DMS53 treated with DMSO at 0.1 percent for 48 hours (cell line): ENCODE measurements at regions not wholly inside any gene's neighbourhood (a gene's known extent, or its start where the extent isn't known, plus 50 kb on each side); places are given as distances from the start of the nearest gene placed in this dataset.
A peak's percentile ranks its signal among the peaks of the same experiment; 100 is the strongest.

ENCODE experiments used
- DNase-seq: peaks from one replicate; lab custom pipeline; 2025; ENCODE audit not compliant: unreplicated experiment; lab: John Stamatoyannopoulos, UW

- peak; percentile 9 for DNase-seq
Measured at GRCh38 chr3:40800343-40800742, 275.6 kb downstream of the ZNF621 start.

GRCh38 chr3:40801284-40801741 lies 276.6 kb downstream of the ZNF621 start:
- no peak for DNase-seq

DNA sequence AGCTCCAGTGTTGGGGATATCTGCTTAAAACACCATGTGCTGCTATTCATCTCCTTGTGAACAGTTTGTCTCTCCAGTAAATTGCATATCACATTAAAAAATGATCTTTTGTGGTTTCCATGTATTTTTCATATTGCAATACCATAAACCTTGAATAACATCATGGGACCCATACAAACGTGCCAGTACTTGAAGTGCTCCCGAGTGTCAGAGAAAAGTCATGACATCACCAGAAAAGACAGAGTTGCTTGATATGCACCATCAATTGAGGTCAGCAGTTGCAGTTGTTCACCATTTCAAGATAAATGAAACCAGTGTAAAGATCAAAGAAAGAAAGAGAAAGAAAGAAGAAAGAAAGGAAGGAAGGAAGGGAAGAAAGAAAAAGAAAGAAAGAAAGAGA lies 278.6 kb downstream of the ZNF621 start:
- no peak for DNase-seq

DNA sequence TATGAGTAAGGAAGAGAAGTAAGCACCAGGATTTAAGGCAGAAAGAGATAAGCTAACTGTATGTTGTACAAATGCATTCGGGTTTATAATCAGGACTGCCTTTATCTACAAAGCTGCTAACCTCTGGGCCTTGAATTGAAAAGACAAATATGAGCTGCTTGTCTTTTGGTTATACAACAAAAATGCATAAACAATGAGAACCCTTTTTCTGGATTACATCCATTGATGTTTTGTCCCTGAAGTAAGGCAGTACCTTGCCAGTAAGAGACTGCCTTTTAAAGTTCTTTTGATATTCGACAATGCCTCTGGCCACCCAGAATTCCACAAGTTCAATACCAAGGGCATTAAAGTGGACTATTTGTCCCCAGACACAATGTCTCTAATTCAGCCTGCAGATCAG lies 280.7 kb downstream of the ZNF621 start:
- DNase-seq, result no peak

GRCh38 chr3:40810813-40811212 lies 286.1 kb downstream of the ZNF621 start:
- no peak for DNase-seq

DNA sequence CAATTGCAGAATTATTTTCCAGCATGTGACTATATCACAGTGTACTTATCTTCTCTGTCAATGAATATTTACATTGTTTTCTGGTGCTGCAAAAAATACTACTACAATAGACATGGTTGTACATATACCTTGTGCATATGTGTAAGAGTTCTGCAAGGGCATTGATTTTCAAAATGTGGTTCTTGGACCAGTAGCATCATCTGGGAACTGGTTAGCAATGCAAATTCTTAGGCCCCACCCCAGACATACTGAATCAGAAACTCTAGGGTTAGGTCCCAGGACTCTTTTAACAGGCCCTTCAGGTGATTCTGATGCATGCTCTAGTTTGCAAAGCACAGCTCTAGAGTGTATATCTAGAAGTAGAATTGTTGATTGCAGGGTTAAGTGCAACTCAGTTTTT lies 292.3 kb downstream of the ZNF621 start:
- no peak for DNase-seq

DNA sequence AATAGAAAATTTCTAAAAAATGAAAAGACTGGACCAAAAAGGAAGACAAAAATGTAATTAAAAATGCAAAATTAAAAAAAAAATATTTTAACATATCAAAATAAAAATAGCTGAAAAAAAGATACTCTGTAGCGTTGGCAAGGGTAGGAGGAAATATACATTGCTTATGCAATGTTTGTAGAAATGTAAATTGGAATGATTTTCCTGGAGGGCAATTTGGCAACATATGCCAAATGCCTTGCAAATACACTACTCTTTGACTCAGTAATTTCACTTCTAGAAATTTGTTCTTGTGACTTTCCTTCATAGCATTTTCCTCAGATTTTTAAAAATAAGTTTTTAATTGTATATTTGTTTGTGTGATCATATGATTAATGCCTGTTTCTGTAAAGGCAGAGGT lies 296.6 kb downstream of the ZNF621 start:
- DNase-seq, result no peak

GRCh38 chr3:40827226-40827625 lies 302.5 kb downstream of the ZNF621 start:
- DNase-seq, result no peak

DNA sequence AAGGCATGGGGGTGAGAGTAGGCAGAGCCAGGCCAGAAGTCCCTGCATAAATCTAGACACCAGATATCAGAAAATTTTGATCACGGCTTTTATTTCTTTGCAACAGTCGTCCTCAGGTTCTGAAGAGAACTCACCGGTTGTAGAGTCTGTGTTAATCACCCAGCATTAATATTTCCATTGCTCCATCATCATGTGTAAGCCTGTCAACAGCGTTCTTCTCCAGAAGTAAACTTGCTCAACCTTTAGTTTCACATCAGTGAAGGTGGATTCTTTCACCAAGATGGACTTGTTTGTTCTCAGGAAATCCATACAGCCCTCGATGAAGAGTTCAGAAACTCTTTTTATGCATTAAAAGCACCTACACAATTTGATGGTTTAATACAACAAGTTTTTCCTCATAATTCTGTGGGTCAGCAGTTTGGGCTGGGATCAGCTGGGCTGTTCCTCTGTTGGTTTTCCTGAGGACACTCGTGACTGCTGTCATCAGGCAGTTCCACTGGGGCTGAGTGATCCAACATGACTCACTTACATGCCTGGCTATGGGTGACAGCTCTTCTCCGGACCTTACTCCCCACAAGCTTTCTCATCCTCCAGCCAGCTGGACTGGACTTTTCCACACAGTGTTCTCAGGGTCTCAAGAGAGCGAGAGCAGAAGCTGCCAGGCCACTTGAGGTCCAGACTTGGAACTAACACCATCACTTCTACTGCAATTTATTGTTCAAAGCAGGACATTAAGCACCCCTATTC lies 303.4 kb downstream of the ZNF621 start:
- DNase-seq, result no peak

DNA sequence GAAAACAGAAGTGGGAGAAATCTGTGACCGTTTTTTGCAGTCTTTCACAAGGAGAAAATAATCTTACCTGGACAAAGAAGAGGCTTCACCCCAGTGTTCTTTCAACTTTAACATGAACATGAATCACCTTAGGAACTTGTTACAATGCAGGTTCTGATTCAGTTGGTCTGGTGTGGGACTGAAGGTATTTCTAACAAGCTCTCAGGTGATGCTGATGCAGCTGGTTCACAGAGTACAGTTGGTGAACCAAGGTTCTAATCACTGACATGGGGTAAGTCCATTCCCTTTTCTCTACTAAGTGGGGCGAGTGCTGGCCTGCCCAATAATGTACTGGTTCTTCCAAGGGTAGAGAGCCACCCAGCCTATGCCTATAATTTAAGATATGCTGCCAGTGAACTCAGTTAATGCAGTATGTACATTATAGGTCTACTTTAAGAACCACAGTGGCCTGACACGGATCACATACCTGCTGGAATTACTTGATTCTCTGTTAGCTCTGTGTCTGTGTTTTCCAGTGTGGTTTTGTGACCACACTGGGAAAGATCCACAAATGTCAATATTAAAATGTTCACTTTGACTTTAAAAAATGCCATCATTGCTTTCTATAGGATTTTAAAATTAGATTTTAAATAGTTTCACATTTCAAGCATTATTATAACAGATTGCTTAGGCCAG lies 304.1 kb downstream of the ZNF621 start:
- DNase-seq, result no peak

GRCh38 chr3:40829876-40830275 lies 305.1 kb downstream of the ZNF621 start:
- DNase-seq, result no peak

- DNase-seq, result no peak
Measured at GRCh38 chr3:40837300-40837699, 312.5 kb downstream of the ZNF621 start.

DNA sequence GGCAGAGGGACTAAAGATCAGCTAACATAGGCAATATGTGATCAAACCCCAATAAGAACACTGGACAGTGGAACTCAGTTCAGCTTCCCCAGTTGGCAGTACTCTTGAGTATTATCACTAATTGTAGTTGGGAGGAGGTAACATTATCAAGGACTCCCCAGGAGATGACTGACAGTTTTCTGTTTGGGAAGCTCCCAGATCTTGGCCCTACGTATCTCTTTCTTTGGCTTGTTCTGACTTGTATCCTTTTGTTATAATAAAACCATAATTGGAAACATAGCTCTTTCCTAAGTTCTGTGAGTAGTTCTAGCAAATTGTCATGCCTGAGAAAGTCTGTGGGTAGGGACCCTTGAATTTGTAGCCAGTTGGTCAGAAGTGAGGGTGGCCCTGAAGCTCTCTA lies 316.4 kb downstream of the ZNF621 start:
- no peak for DNase-seq

- no peak for DNase-seq
Measured at GRCh38 chr3:40841570-40842109, 316.9 kb downstream of the ZNF621 start.

- no peak for DNase-seq
Measured at GRCh38 chr3:40842714-40843113, 318.0 kb downstream of the ZNF621 start.

GRCh38 chr3:40843208-40843624 lies 318.5 kb downstream of the ZNF621 start:
- DNase-seq, result no peak

DNA sequence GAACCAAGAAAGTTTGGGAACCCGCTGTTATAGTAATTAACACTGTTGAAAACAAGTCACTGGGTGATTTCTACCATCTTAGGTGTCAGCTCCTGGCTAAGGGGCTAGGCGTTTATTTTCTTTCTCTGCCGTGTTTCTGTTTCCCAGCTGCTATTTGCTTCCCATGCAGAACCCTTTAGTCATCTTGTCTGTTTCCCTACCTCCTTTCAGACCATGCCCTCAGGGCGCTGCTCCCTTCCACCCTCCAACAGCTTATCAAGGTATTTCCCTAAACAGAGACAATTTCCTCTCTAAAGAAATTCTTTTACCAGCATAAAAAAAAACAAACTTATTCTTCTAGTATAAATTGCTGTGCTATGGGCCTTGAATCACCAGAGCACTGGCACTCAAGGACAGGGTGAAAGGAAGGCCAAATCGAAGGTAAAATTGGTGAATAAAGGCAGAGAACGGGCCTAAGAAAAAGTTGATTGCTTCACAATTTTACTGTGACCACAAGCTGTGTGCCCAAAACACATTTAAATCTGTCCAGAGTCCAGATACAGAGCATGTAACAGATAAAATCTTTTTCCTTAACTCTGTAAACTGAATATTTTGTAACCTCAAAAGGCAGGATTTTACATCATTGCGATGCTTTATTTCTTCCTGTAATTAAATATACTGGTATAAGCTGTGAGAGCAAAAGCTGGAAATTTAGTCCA lies 319.2 kb downstream of the ZNF621 start:
- DNase-seq, result no peak

DNA sequence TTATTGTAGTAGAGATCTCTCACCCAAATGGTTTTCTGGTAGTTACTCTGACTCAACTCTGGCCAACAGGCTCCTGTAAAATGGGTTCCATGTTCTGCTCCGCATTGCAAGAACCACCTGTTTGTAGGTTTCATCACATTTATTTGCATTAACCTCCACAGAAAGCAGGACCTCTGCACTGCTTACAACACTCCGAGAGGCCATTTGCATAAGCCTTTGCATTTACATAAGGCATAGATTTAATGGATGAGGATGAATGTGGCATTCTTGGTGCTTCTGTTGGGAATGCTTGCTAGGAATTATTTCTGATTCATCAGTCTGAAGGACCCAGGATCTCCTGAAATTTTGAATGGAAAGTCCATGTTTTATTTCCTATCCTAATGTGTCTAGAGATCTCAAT lies 320.1 kb downstream of the ZNF621 start:
- no peak for DNase-seq

GRCh38 chr3:40845447-40845846 lies 320.7 kb downstream of the ZNF621 start:
- no peak for DNase-seq

- DNase-seq, result no peak
Measured at GRCh38 chr3:40845916-40846315, 321.2 kb downstream of the ZNF621 start.

DNA sequence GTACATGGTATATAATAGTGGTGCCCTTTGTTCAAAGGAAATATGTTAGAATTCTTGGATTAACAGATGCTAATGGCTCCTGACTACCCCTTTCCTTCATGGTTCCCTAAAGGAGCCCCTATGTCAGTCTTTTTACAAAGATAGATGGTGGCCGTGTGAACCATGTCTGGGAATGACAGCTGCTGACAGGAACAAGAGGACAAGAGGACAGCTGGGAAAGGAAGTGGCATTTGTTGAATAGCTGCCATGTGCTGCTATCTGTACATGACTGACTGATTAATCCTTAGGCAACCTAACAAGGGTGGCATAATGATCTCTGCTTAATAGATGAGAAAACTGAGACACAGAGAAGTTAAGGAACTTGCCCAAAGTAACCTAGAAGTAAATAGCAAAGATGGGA lies 321.7 kb downstream of the ZNF621 start:
- no peak for DNase-seq

GRCh38 chr3:40847551-40847992 lies 322.8 kb downstream of the ZNF621 start:
- no peak for DNase-seq
